Activated CD4-positive, alpha-beta memory T cell treated with anti-CD3 and anti-CD28 coated beads for 36 hours (primary cell): ENCODE measurements at regions not wholly inside any gene's neighbourhood (a gene's known extent, or its start where the extent isn't known, plus 50 kb on each side); places are given as distances from the start of the nearest gene placed in this dataset.
"Not testable (repeated sequence)": the region's sequence is repeated elsewhere in the genome, so short reads cannot be mapped to it uniquely, and the experiment has no call there.

Source experiments
- CTCF ChIA-PET: fragments of 350-600 bp; sonication (Branson Sonifier 250); formaldehyde crosslinking; loops from one replicate; lab custom pipeline; 2021; ENCODE audit warnings: antibody characterized with exemption, inconsistent platforms; lab: Charles Lee
- POLR2A ChIA-PET: fragments of 350-600 bp; sonication (Branson Sonifier 250); formaldehyde crosslinking; loops from one replicate; lab custom pipeline; 2021; ENCODE audit warnings: antibody characterized with exemption; lab: Charles Lee
- DNase-seq: peaks from one replicate; pipeline ENCODE4 v3.0.0-alpha.2; 2020
- H3K27ac Mint-ChIP-seq: one replicate; pipeline ENCODE4 v1.8.0; 2021; ENCODE audit warnings: mixed read lengths
- H3K27me3 Mint-ChIP-seq: one replicate; pipeline ENCODE4 v1.8.0; 2021; ENCODE audit warnings: mixed read lengths
- H3K36me3 Mint-ChIP-seq: one replicate; pipeline ENCODE4 v1.8.0; 2021; ENCODE audit warnings: mixed read lengths
- H3K4me1 Mint-ChIP-seq: one replicate; pipeline ENCODE4 v1.8.0; 2021; ENCODE audit warnings: low read depth, mixed read lengths
- H3K4me3 Mint-ChIP-seq: one replicate; pipeline ENCODE4 v1.8.0; 2021; ENCODE audit warnings: mild to moderate bottlenecking, mixed read lengths
- H3K9me3 Mint-ChIP-seq: one replicate; pipeline ENCODE4 v1.8.0; 2021; ENCODE audit warnings: mixed read lengths
- intact Hi-C: fragments of 100-400 bp; cut with micrococcal nuclease; formaldehyde crosslinking; loops from one replicate; pipeline ENCODE4 v1.15.1; 2023

GRCh38 chr2:215889240-215889969, 123.9 kb downstream of the MREG start:
- POLR2A ChIA-PET, H3K27ac Mint-ChIP-seq, DNase-seq, H3K27me3 Mint-ChIP-seq, intact Hi-C loops, H3K4me3 Mint-ChIP-seq, H3K36me3 Mint-ChIP-seq, CTCF ChIA-PET, H3K9me3 Mint-ChIP-seq, H3K4me1 Mint-ChIP-seq: not testable (repeated sequence)

GRCh38 chr2:215888680-215889079, 124.7 kb downstream of the MREG start:
- no peaks in the 10 kb centered on the region for H3K9me3 Mint-ChIP-seq
- H3K27me3 Mint-ChIP-seq = peaks cover 5% of the 10 kb centered on the region
- peaks cover 5% of the 10 kb centered on the region for H3K4me1 Mint-ChIP-seq
- no peak overlapping the region for H3K4me3 Mint-ChIP-seq
- ChIA-PET POLR2A (no interaction called here), CTCF (no interaction called here)
- no peaks in the 10 kb centered on the region for H3K36me3 Mint-ChIP-seq
- no peak for DNase-seq
- no peak overlapping the region for H3K27ac Mint-ChIP-seq
- intact Hi-C loops = no loop called here

- no peak for DNase-seq
- H3K27me3 Mint-ChIP-seq = peaks cover 10% of the 10 kb centered on the region
- intact Hi-C loops = no loop called here
- no peaks in the 10 kb centered on the region for H3K36me3 Mint-ChIP-seq
- no peak overlapping the region for H3K4me3 Mint-ChIP-seq
- POLR2A ChIA-PET = no interaction called here
- H3K9me3 Mint-ChIP-seq = no peaks in the 10 kb centered on the region
- peaks cover 5% of the 10 kb centered on the region for H3K4me1 Mint-ChIP-seq
- CTCF ChIA-PET = no interaction called here
- no peak overlapping the region for H3K27ac Mint-ChIP-seq
These were observed 126.0 kb downstream of the MREG start for GRCh38 chr2:215887303-215887702.

GRCh38 chr2:215886022-215886421, 127.3 kb downstream of the MREG start:
- ChIA-PET CTCF (no interaction called here), POLR2A (no interaction called here)
- H3K4me3 Mint-ChIP-seq = no peak overlapping the region
- H3K36me3 Mint-ChIP-seq = no peaks in the 10 kb centered on the region
- no peak overlapping the region for H3K27ac Mint-ChIP-seq
- H3K4me1 Mint-ChIP-seq = peaks cover 5% of the 10 kb centered on the region
- H3K9me3 Mint-ChIP-seq = no peaks in the 10 kb centered on the region
- H3K27me3 Mint-ChIP-seq = peaks cover 16% of the 10 kb centered on the region
- no peak for DNase-seq
- intact Hi-C loops = no loop called here

GRCh38 chr2:215885536-215885935, 127.8 kb downstream of the MREG start:
- H3K4me3 Mint-ChIP-seq = no peak overlapping the region
- H3K27ac Mint-ChIP-seq = no peak overlapping the region
- peaks cover 15% of the 10 kb centered on the region for H3K27me3 Mint-ChIP-seq
- no peaks in the 10 kb centered on the region for H3K36me3 Mint-ChIP-seq
- DNase-seq = no peak
- ChIA-PET POLR2A (no interaction called here), CTCF (no interaction called here)
- peaks cover 5% of the 10 kb centered on the region for H3K4me1 Mint-ChIP-seq
- intact Hi-C loops = no loop called here
- H3K9me3 Mint-ChIP-seq = no peaks in the 10 kb centered on the region

- DNase-seq = no peak
- Mint-ChIP-seq H3K9me3 (no peaks in the 10 kb centered on the region), H3K36me3 (no peaks in the 10 kb centered on the region), H3K4me3 (no peak overlapping the region), H3K27ac (no peak overlapping the region), H3K4me1 (peaks cover 3% of the 10 kb centered on the region), H3K27me3 (peaks cover 13% of the 10 kb centered on the region)
- CTCF ChIA-PET = interaction anchor here (0.7 kb wide), 1 partner anchor 9 kb away, joined by 3 read pairs; no protein-coding TSS in a partner anchor
- POLR2A ChIA-PET = no interaction called here
- intact Hi-C loops = no loop called here
These were observed 128.8 kb downstream of the MREG start for GRCh38 chr2:215884451-215885087.

GRCh38 chr2:215883799-215884198, 129.6 kb downstream of the MREG start:
- no peaks in the 10 kb centered on the region for H3K4me1 Mint-ChIP-seq
- H3K9me3 Mint-ChIP-seq = no peaks in the 10 kb centered on the region
- DNase-seq = no peak
- intact Hi-C loops = no loop called here
- peaks cover 11% of the 10 kb centered on the region for H3K27me3 Mint-ChIP-seq
- H3K27ac Mint-ChIP-seq = no peak overlapping the region
- ChIA-PET POLR2A (no interaction called here), CTCF (no interaction called here)
- no peaks in the 10 kb centered on the region for H3K36me3 Mint-ChIP-seq
- H3K4me3 Mint-ChIP-seq = no peak overlapping the region

- Mint-ChIP-seq H3K4me1 (no peaks in the 10 kb centered on the region), H3K36me3 (no peaks in the 10 kb centered on the region), H3K9me3 (no peaks in the 10 kb centered on the region), H3K27ac (no peak overlapping the region), H3K27me3 (peaks cover 11% of the 10 kb centered on the region), H3K4me3 (no peak overlapping the region)
- DNase-seq = no peak
- POLR2A ChIA-PET = no interaction called here
- CTCF ChIA-PET = no interaction called here
- intact Hi-C loops = no loop called here
These were observed 130.7 kb downstream of the MREG start for GRCh38 chr2:215882689-215883088.

- intact Hi-C loops = no loop called here
- DNase-seq = no peak
- Mint-ChIP-seq H3K36me3 (no peaks in the 10 kb centered on the region), H3K27me3 (peaks cover 11% of the 10 kb centered on the region), H3K9me3 (no peaks in the 10 kb centered on the region), H3K27ac (no peak overlapping the region), H3K4me3 (no peak overlapping the region), H3K4me1 (no peaks in the 10 kb centered on the region)
- ChIA-PET CTCF (no interaction called here), POLR2A (no interaction called here)
These were observed 131.8 kb downstream of the MREG start for GRCh38 chr2:215881582-215881981.

- ChIA-PET POLR2A (interaction anchor here (0.6 kb wide), 1 partner anchor 26 kb away, joined by 3 read pairs; no protein-coding TSS in a partner anchor), CTCF (no interaction called here)
- Mint-ChIP-seq H3K4me1 (no peaks in the 10 kb centered on the region), H3K36me3 (no peaks in the 10 kb centered on the region), H3K27me3 (peaks cover 11% of the 10 kb centered on the region), H3K9me3 (no peaks in the 10 kb centered on the region), H3K27ac (no peak overlapping the region), H3K4me3 (no peak overlapping the region)
- intact Hi-C loops = no loop called here
- no peak for DNase-seq
These were observed 132.4 kb downstream of the MREG start for GRCh38 chr2:215880970-215881369.

- Mint-ChIP-seq H3K27ac (no peak overlapping the region), H3K27me3 (peaks cover 14% of the 10 kb centered on the region), H3K9me3 (no peaks in the 10 kb centered on the region), H3K36me3 (no peaks in the 10 kb centered on the region), H3K4me3 (no peak overlapping the region), H3K4me1 (no peaks in the 10 kb centered on the region)
- DNase-seq = no peak
- POLR2A ChIA-PET = interaction anchor here (0.6 kb wide), 1 partner anchor 26 kb away, joined by 3 read pairs; no protein-coding TSS in a partner anchor
- intact Hi-C loops = no loop called here
- CTCF ChIA-PET = no interaction called here
These were observed 133.1 kb downstream of the MREG start for GRCh38 chr2:215879977-215880940.

GRCh38 chr2:215879331-215879730, 134.0 kb downstream of the MREG start:
- Mint-ChIP-seq H3K9me3 (no peaks in the 10 kb centered on the region), H3K4me3 (no peak overlapping the region), H3K27me3 (peaks cover 14% of the 10 kb centered on the region), H3K36me3 (no peaks in the 10 kb centered on the region), H3K4me1 (no peaks in the 10 kb centered on the region), H3K27ac (no peak overlapping the region)
- POLR2A ChIA-PET = no interaction called here
- no peak for DNase-seq
- CTCF ChIA-PET = no interaction called here
- intact Hi-C loops = no loop called here
